H4 (cell line): ENCODE measurements at regions not wholly inside any gene's neighbourhood (a gene's known extent, or its start where the extent isn't known, plus 50 kb on each side); places are given as distances from the start of the nearest gene placed in this dataset.

Experiments used
- DNase-seq: peaks from one replicate; pipeline ENCODE4 v3.0.0-alpha.2; 2015; ENCODE audit warnings: low spot score

- DNase-seq = no peak
Measured at GRCh38 chr7:79872176-79872575, 262.5 kb upstream of the GNAI1 start.

- DNase-seq = peak; percentile 28
Measured at GRCh38 chr7:79868010-79868409, 266.6 kb upstream of the GNAI1 start.

- no peak for DNase-seq
Measured at GRCh38 chr7:79862447-79863210, 272.0 kb upstream of the GNAI1 start.

GRCh38 chr7:79855172-79855571 is 279.5 kb upstream of the GNAI1 start:
- no peak for DNase-seq

GRCh38 chr7:79854621-79855020 is 280.0 kb upstream of the GNAI1 start:
- no peak for DNase-seq

GRCh38 chr7:79837915-79838314 is 296.7 kb upstream of the GNAI1 start:
- no peak for DNase-seq

GRCh38 chr7:79833616-79834015 is 301.0 kb upstream of the GNAI1 start:
- DNase-seq = no peak

GRCh38 chr7:79828866-79829265 is 305.8 kb upstream of the GNAI1 start:
- DNase-seq = no peak

GRCh38 chr7:79823246-79823951 is 311.2 kb upstream of the GNAI1 start:
- no peak for DNase-seq

- no peak for DNase-seq
Measured at GRCh38 chr7:79822620-79823240, 311.9 kb upstream of the GNAI1 start.

GRCh38 chr7:79820387-79820786 is 314.2 kb upstream of the GNAI1 start:
- DNase-seq = peak; percentile 54

GRCh38 chr7:79810916-79811315 is 323.7 kb upstream of the GNAI1 start:
- DNase-seq = no peak

- DNase-seq = peak; percentile 34
Measured at GRCh38 chr7:79806161-79806734, 328.4 kb upstream of the GNAI1 start.

GRCh38 chr7:79790656-79791262 is 337.3 kb upstream of the MAGI2 start:
- DNase-seq = no peak

GRCh38 chr7:79789584-79790345 is 336.3 kb upstream of the MAGI2 start:
- DNase-seq = no peak

GRCh38 chr7:79787623-79788022 is 334.2 kb upstream of the MAGI2 start:
- no peak for DNase-seq

- DNase-seq = no peak
Measured at GRCh38 chr7:79787096-79787495, 333.6 kb upstream of the MAGI2 start.

- no peak for DNase-seq
Measured at GRCh38 chr7:79786187-79786586, 332.7 kb upstream of the MAGI2 start.

- no peak for DNase-seq
Measured at GRCh38 chr7:79785556-79785955, 332.1 kb upstream of the MAGI2 start.

GRCh38 chr7:79782906-79783305 is 329.4 kb upstream of the MAGI2 start:
- no peak for DNase-seq

- DNase-seq = no peak
Measured at GRCh38 chr7:79782256-79782655, 328.8 kb upstream of the MAGI2 start.
